NCI-H345 treated with DMSO at 0.1 percent for 48 hours (cell line): ENCODE measurements at regions not wholly inside any gene's neighbourhood (a gene's known extent, or its start where the extent isn't known, plus 50 kb on each side); places are given as distances from the start of the nearest gene placed in this dataset.

Source experiments
- DNase-seq: peaks from one replicate; lab custom pipeline; 2025; ENCODE audit not compliant: unreplicated experiment; lab: John Stamatoyannopoulos, UW

GRCh38 chr10:111338805-111339204 is 262.0 kb downstream of the ADRA2A start:
- DNase-seq = peak; percentile 5

GRCh38 chr10:111344804-111345203 is 268.0 kb downstream of the ADRA2A start:
- no peak for DNase-seq

GRCh38 chr10:111347386-111348013 is 270.7 kb downstream of the ADRA2A start:
- no peak for DNase-seq

GRCh38 chr10:111348076-111348475 is 271.2 kb downstream of the ADRA2A start:
- DNase-seq = no peak

- no peak for DNase-seq
These were observed 278.0 kb downstream of the ADRA2A start for GRCh38 chr10:111354859-111355258.

- DNase-seq = no peak
These were observed 279.7 kb downstream of the ADRA2A start for GRCh38 chr10:111356571-111356970.

- DNase-seq = no peak
These were observed 281.0 kb downstream of the ADRA2A start for GRCh38 chr10:111357859-111358258.

- DNase-seq = no peak
These were observed 283.6 kb downstream of the ADRA2A start for GRCh38 chr10:111360260-111360925.

- DNase-seq = no peak
These were observed 290.7 kb downstream of the ADRA2A start for GRCh38 chr10:111367531-111367930.

- no peak for DNase-seq
These were observed 293.3 kb downstream of the ADRA2A start for GRCh38 chr10:111370101-111370500.

GRCh38 chr10:111373696-111374095 is 296.9 kb downstream of the ADRA2A start:
- DNase-seq = no peak

GRCh38 chr10:111379534-111380187 is 302.8 kb downstream of the ADRA2A start:
- no peak for DNase-seq

- DNase-seq = no peak
These were observed 307.7 kb downstream of the ADRA2A start for GRCh38 chr10:111384556-111384955.

- no peak for DNase-seq
These were observed 314.2 kb downstream of the ADRA2A start for GRCh38 chr10:111390813-111391563.

- no peak for DNase-seq
These were observed 315.3 kb downstream of the ADRA2A start for GRCh38 chr10:111392159-111392558.

GRCh38 chr10:111392910-111393309 is 316.1 kb downstream of the ADRA2A start:
- no peak for DNase-seq

GRCh38 chr10:111410740-111411139 is 333.9 kb downstream of the ADRA2A start:
- no peak for DNase-seq

GRCh38 chr10:111425459-111425858 is 348.6 kb downstream of the ADRA2A start:
- DNase-seq = no peak

GRCh38 chr10:111429288-111430028 is 352.6 kb downstream of the ADRA2A start:
- no peak for DNase-seq

GRCh38 chr10:111430070-111430469 is 353.2 kb downstream of the ADRA2A start:
- DNase-seq = no peak

GRCh38 chr10:111432588-111432987 is 355.8 kb downstream of the ADRA2A start:
- no peak for DNase-seq
